ENCODE measurements at regions not wholly inside any gene's neighbourhood (a gene's known extent, or its start where the extent isn't known, plus 50 kb on each side); places are given as distances from the start of the nearest gene placed in this dataset.
"Not testable (repeated sequence)": the region's sequence is repeated elsewhere in the genome, so short reads cannot be mapped to it uniquely, and the experiment has no call there.

GRCh38 chr9:39573024-39574022 is 217.9 kb downstream of the SPATA31A1 start:
- H2AFZ ChIP-seq (ENCODE audit: insufficient read depth, low read depth, low read length, poor library complexity, severe bottlenecking); H4K20me1 ChIP-seq (ENCODE audit: insufficient read depth, low read length); intact Hi-C loops (cut with micrococcal nuclease); H3K36me3 Mint-ChIP-seq; H3K27ac ChIP-seq (ENCODE audit: low read depth in 1 of 2, low read length in 2 of 2); H3K4me3 ChIP-seq (replicated peaks in 1 of 3; ENCODE audit: low read depth in 2 of 3, low read length in 3 of 3); H3K9me3 Mint-ChIP-seq; H3K4me1 Mint-ChIP-seq; DNase-seq; H3K27me3 Mint-ChIP-seq (ENCODE audit: low read depth in 3 of 3); H3K36me3 ChIP-seq (replicated peaks in 1 of 2; ENCODE audit: control insufficient read depth in 1 of 2, insufficient read depth in 2 of 2, low read length in 2 of 2); H3K27me3 ChIP-seq (ENCODE audit: control insufficient read depth in 2 of 2, insufficient read depth in 2 of 2, low read length in 2 of 2); H3K9ac ChIP-seq (ENCODE audit: insufficient read depth, low read length, poor library complexity, severe bottlenecking); H3K4me3 Mint-ChIP-seq; H3K9me3 ChIP-seq (replicated peaks in 1 of 2; ENCODE audit: control insufficient read depth in 1 of 2, insufficient read depth in 1 of 2, low read length in 2 of 2); H3K79me2 ChIP-seq (ENCODE audit: insufficient read depth, low read length); H3K27ac Mint-ChIP-seq; H3K4me1 ChIP-seq (ENCODE audit: control insufficient read depth in 1 of 2, insufficient read depth in 2 of 2, low read length in 2 of 2); H3K4me2 ChIP-seq (replicated peaks; ENCODE audit: extremely low read depth, low read length, poor library complexity, severe bottlenecking): not testable (repeated sequence)
- WGBS (ENCODE audit: insufficient coverage) = no CpG with 5 or more reads among the region's 10 CpGs

- H3K4me3 Mint-ChIP-seq; H2AFZ ChIP-seq (ENCODE audit: insufficient read depth, low read depth, low read length, poor library complexity, severe bottlenecking); H3K36me3 ChIP-seq (replicated peaks in 1 of 2; ENCODE audit: control insufficient read depth in 1 of 2, insufficient read depth in 2 of 2, low read length in 2 of 2); H3K4me1 ChIP-seq (ENCODE audit: control insufficient read depth in 1 of 2, insufficient read depth in 2 of 2, low read length in 2 of 2); H3K36me3 Mint-ChIP-seq; H3K79me2 ChIP-seq (ENCODE audit: insufficient read depth, low read length); DNase-seq; H3K4me2 ChIP-seq (replicated peaks; ENCODE audit: extremely low read depth, low read length, poor library complexity, severe bottlenecking); H3K9me3 Mint-ChIP-seq; H3K9ac ChIP-seq (ENCODE audit: insufficient read depth, low read length, poor library complexity, severe bottlenecking); H3K27me3 Mint-ChIP-seq (ENCODE audit: low read depth in 3 of 3); H3K4me1 Mint-ChIP-seq; H3K27ac Mint-ChIP-seq; H3K9me3 ChIP-seq (replicated peaks in 1 of 2; ENCODE audit: control insufficient read depth in 1 of 2, insufficient read depth in 1 of 2, low read length in 2 of 2); H3K4me3 ChIP-seq (replicated peaks in 1 of 3; ENCODE audit: low read depth in 2 of 3, low read length in 3 of 3); H3K27me3 ChIP-seq (ENCODE audit: control insufficient read depth in 2 of 2, insufficient read depth in 2 of 2, low read length in 2 of 2); H4K20me1 ChIP-seq (ENCODE audit: insufficient read depth, low read length); intact Hi-C loops (cut with micrococcal nuclease); H3K27ac ChIP-seq (ENCODE audit: low read depth in 1 of 2, low read length in 2 of 2): not testable (repeated sequence)
- WGBS (ENCODE audit: insufficient coverage) = no CpG with 5 or more reads among the region's 4 CpGs
These were observed 223.5 kb downstream of the SPATA31A1 start for GRCh38 chr9:39579000-39579399.

- H3K27ac ChIP-seq (ENCODE audit: low read depth in 1 of 2, low read length in 2 of 2); H3K4me3 ChIP-seq (replicated peaks in 1 of 3; ENCODE audit: low read depth in 2 of 3, low read length in 3 of 3); H3K9me3 ChIP-seq (replicated peaks in 1 of 2; ENCODE audit: control insufficient read depth in 1 of 2, insufficient read depth in 1 of 2, low read length in 2 of 2); H3K9ac ChIP-seq (ENCODE audit: insufficient read depth, low read length, poor library complexity, severe bottlenecking); H3K36me3 ChIP-seq (replicated peaks in 1 of 2; ENCODE audit: control insufficient read depth in 1 of 2, insufficient read depth in 2 of 2, low read length in 2 of 2); H3K36me3 Mint-ChIP-seq; H2AFZ ChIP-seq (ENCODE audit: insufficient read depth, low read depth, low read length, poor library complexity, severe bottlenecking); H3K27me3 ChIP-seq (ENCODE audit: control insufficient read depth in 2 of 2, insufficient read depth in 2 of 2, low read length in 2 of 2); H3K27me3 Mint-ChIP-seq (ENCODE audit: low read depth in 3 of 3); H3K4me3 Mint-ChIP-seq; H3K9me3 Mint-ChIP-seq; DNase-seq; H3K27ac Mint-ChIP-seq; H3K4me1 ChIP-seq (ENCODE audit: control insufficient read depth in 1 of 2, insufficient read depth in 2 of 2, low read length in 2 of 2); H4K20me1 ChIP-seq (ENCODE audit: insufficient read depth, low read length); intact Hi-C loops (cut with micrococcal nuclease); H3K79me2 ChIP-seq (ENCODE audit: insufficient read depth, low read length); H3K4me1 Mint-ChIP-seq; H3K4me2 ChIP-seq (replicated peaks; ENCODE audit: extremely low read depth, low read length, poor library complexity, severe bottlenecking): not testable (repeated sequence)
- WGBS (ENCODE audit: insufficient coverage) = no CpG with 5 or more reads among the region's 3 CpGs
These were observed 225.8 kb downstream of the SPATA31A1 start for GRCh38 chr9:39581296-39581695.

GRCh38 chr9:39582677-39583412 is 227.4 kb downstream of the SPATA31A1 start:
- DNase-seq; H3K27me3 ChIP-seq (ENCODE audit: control insufficient read depth in 2 of 2, insufficient read depth in 2 of 2, low read length in 2 of 2); H3K36me3 Mint-ChIP-seq; H3K4me2 ChIP-seq (replicated peaks; ENCODE audit: extremely low read depth, low read length, poor library complexity, severe bottlenecking); H3K79me2 ChIP-seq (ENCODE audit: insufficient read depth, low read length); H3K27ac ChIP-seq (ENCODE audit: low read depth in 1 of 2, low read length in 2 of 2); H3K27me3 Mint-ChIP-seq (ENCODE audit: low read depth in 3 of 3); intact Hi-C loops (cut with micrococcal nuclease); H3K9ac ChIP-seq (ENCODE audit: insufficient read depth, low read length, poor library complexity, severe bottlenecking); H4K20me1 ChIP-seq (ENCODE audit: insufficient read depth, low read length); H3K4me3 Mint-ChIP-seq; H3K36me3 ChIP-seq (replicated peaks in 1 of 2; ENCODE audit: control insufficient read depth in 1 of 2, insufficient read depth in 2 of 2, low read length in 2 of 2); H3K4me1 ChIP-seq (ENCODE audit: control insufficient read depth in 1 of 2, insufficient read depth in 2 of 2, low read length in 2 of 2); H3K4me3 ChIP-seq (replicated peaks in 1 of 3; ENCODE audit: low read depth in 2 of 3, low read length in 3 of 3); H3K4me1 Mint-ChIP-seq; H3K27ac Mint-ChIP-seq; H3K9me3 ChIP-seq (replicated peaks in 1 of 2; ENCODE audit: control insufficient read depth in 1 of 2, insufficient read depth in 1 of 2, low read length in 2 of 2); H2AFZ ChIP-seq (ENCODE audit: insufficient read depth, low read depth, low read length, poor library complexity, severe bottlenecking): not testable (repeated sequence)
- H3K9me3 Mint-ChIP-seq = peaks cover 0 to 12% (median 2%) of the 10 kb centered on the region in 7 donors
- WGBS (ENCODE audit: insufficient coverage) = no CpG with 5 or more reads among the region's 1 CpG

Data from CD14-positive monocyte (primary cell).